T47D (cell line): ENCODE measurements at regions not wholly inside any gene's neighbourhood (a gene's known extent, or its start where the extent isn't known, plus 50 kb on each side); places are given as distances from the start of the nearest gene placed in this dataset.

Experiments used
- DNase-seq, 2 experiments: peaks; one replicate each; pipeline versions ENCODE4 v3.0.0 to v3.0.0-alpha.2; 2011 to 2012; ENCODE audit warnings: low read depth in 1 of 2, low spot score in 1 of 2
- JUND ChIP-seq: IDR thresholded peaks from 2 replicates; pipeline ENCODE4 v1.6.1; 2012; ENCODE audit warnings: low read depth
- in situ Hi-C: cut with HindIII; loops from 2 replicates; pipeline ENCODE4 v1.10.0; 2016; ENCODE audit warnings: low sequenced_read_pairs, low pct_unique_long_range_greater_than_20kb

DNA sequence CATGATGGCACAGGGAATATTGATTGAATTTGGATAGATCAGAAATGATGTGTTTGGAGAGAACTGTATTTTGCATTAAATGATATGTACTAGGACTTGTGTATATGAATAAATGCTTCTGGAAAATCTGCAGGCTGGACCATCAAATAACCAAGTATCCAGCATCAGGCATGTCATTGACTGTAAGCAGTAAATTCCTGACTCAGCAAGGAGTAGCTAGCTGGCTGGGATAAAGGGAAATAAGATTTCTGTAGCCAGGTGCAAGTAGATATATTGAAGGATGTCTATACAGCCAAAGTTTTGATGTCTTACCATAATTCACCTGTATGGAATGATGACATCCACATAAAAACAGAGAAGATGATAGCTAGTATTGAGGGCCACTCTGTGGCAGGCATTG lies 809.6 kb downstream of the CDH11 start:
- no peak for TF ChIP-seq JUND
- DNase-seq = no peak
- in situ Hi-C loops = no loop called here

DNA sequence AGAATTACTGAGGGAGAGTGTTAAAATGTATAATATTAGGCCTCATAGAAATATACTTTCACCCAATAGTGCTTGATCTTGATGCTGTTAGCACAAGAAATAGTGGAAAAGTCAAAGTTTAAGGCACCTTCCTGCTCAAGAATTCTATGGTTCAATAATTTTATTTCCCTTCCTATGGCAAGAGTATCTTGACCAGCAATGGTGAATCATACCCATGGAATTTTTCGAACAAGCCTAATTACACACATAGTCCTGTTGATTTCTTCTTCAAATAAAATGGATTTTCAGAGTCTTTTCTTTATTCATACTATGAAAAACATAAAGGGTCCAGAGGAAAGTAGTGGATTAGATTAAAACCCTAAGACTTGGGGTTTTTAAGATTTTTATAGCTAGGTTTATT lies 810.6 kb downstream of the CDH11 start:
- DNase-seq = no peak
- no peak for TF ChIP-seq JUND
- in situ Hi-C loops = no loop called here

DNA sequence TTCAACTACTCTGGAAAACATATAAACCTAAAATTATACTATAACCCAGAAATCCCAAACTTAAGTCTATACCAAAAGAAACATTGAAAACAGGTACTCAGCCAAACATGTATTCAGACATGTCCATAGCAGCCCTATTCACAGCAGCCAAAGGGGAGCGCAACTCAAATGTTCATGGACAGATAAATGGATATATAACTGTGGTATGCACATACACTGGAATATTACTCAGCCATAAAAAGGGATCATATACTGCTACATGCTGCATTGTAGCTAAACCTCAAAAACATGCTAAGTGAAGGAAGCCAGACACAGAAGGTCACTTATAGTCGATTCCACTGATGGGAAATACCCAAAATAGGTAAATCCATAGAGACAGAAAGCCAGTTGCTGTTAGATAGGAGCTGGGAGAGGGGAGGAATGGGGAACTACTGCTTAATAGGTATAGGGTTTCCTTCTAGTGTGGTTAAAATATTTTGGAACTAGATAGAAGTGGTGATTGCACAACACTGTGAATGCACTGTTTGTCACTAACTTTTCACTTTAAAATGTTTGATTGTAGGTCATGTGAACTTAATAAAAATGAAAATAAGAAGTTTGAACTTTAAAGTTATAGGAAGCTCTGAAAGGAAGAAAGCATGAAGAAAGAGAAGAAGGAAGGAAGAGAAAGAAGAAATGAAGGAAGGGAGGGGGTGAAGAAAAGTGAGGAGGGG lies 812.3 kb downstream of the CDH11 start:
- TF ChIP-seq JUND = no peak
- no peak for DNase-seq
- in situ Hi-C loops = no loop called here

DNA sequence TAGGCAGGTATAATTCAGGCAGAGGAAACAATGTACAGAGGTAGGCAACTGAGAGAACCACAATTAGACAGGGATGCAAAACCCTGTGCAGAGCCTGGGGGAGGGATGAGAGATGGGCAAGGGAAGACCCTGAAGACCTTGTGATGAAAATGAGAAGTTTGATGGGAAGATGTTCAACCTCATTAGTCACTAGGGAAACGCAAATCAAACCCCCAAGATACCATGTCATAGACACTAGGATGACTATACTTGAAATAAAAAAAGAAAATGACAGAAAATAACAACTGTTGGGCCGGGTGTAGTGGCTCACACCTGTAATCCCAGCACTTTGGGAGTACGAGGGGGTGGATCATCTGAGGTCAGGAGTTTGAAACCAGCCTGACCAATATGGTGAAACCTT lies 813.1 kb downstream of the CDH11 start:
- TF ChIP-seq JUND = no peak
- in situ Hi-C loops = no loop called here
- DNase-seq = no peak

DNA sequence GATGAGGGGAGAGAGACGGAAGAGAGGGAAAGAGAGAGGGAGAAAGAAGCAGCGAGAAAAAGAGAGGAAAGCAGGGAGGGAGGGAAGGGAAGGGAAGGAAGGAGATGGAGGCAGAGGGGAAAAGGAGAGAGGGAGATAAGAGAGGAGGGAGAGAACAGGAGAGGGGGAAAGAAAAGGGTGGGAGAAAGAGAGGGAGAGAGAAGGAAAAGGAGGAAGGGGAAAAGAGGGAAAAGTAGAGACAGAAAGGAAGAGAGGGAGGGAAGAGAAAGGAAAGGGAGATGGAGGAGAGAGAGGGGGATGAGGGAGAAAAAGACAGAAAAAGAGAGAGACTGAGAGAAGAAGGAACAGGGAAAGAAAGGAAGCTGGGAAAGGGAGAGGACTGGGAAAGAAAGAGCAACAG lies 814.4 kb downstream of the CDH11 start:
- in situ Hi-C loops = no loop called here
- TF ChIP-seq JUND = no peak
- no peak for DNase-seq

DNA sequence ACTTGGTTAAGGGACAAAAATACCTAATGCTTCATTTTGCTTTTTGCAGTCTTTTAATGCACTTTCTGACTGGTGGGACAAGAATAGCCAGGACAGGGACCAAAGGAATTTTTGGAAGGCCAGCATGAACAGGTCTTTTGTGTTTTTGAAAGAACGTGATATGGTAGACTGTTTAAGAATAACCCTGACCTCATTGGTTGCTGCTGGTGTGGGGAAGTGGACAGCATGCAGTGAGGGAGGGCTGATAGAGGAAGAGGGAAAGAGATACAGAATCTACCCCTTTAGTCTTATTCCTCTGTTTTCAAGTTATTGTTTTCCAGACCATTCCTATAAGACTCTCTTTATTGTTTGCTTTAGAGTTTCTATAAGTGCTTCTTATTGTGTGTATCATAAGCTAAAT lies 816.2 kb downstream of the CDH11 start:
- in situ Hi-C loops = no loop called here
- no peak for DNase-seq
- no peak for TF ChIP-seq JUND

DNA sequence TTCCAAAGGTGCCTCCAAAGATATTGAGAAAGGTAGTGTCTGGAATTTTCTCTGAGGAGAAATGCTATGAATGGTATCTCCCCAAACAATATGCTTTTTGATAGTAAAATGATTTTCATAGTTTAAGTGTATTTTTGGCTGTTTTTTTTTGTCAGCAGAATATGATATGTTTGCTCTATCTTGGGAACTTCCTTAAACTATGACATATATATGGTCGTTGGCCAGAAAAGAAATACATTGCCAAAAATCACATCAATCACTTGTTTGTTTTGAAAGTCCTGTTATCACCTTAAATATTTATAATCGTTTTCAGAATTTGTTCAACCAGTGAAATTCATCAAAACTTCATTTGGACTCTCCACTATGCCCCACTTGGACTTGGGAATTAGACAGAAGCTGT lies 816.9 kb downstream of the CDH11 start:
- DNase-seq = no peak
- in situ Hi-C loops = no loop called here
- no peak for TF ChIP-seq JUND

DNA sequence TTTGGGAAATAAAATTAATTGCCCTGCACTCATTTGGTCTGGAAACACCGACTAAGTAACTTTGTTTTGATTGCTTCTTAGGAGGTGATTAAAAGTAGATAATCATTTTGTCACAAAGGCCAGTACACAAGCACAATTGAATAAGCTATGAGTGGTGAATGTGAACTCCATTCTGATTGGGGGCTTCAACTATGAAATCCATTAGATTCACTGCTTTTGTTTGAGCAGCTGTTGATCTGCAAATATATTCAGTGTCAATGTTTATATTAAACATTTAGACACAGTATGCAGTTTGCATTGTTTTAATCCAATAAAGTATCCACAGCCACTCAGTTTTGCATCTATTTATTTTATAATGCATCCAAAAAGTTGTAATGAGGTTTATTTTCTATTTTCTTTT lies 817.5 kb downstream of the CDH11 start:
- in situ Hi-C loops = no loop called here
- DNase-seq = no peak
- TF ChIP-seq JUND = no peak

DNA sequence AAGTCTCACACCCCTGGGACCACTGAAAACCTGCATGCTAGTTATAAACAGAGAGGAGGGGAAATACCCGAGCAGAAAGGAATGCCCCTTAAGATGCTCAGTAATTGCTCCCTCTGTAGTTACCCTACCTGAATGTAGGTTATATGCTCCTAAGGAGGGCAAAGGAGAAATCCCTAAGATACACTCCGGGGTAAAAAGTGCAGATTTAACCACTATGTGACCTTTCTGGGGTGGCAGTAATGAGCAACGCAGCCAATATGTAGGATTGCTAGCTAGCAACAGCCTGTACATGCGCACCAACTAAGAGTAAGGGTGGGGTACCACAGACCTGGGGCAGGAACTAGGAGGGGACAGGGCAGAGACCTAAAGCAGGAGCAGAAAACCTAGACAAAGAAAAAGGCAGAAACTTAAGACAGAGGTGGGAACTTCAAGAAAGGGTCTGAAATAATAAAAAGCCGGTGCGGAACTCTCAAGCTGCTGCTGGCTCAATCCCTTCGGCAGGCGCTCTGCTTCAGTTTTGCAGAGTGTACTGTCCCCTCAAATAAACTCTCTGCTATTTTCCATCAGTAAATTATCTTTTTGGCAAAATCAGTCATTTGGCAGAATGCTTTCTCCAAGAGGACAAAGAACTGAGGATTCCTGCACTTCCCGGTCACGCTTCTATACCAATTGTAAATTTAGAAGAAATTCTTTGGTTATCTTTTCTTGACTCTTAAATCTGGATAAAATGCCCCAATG lies 823.8 kb downstream of the CDH11 start:
- no peak for TF ChIP-seq JUND
- in situ Hi-C loops = no loop called here
- DNase-seq = no peak

DNA sequence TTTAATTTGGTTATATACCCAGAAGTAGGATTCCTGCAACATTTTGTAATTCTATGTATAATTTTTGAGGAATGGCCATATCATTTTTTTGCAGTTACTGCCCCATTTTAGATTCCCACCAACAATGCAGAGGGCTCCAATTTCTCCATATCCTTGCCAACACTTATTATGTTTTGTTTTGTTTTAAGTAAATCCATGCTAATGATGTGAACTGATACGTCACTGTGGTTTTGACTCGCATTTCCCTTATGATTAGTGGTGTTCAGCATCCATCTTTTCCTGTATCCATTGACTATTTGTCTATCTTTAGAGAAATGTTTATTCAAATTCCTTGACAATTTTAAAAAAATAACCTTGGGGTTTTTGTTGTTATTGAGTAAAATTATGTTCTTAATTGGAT lies 826.4 kb downstream of the CDH11 start:
- DNase-seq = no peak
- in situ Hi-C loops = no loop called here

DNA sequence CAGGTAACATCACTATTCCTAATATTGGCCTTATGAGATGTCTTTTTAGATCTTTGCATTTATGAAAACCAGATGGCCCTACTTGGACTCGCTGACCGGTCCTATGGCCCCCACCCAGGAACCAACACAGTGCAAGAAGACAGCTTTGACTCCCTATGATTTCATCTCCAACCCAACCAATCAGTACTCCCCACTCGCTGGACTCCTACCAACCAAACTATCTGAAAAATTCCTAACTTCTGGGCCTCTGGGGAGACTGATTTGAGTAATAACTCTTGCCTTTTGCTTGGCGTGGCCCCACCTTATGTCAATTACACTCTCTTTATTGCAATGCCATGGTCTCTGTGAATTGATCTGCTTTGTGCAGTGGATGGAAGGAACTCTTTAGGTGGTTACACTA lies 828.9 kb downstream of the CDH11 start:
- in situ Hi-C loops = no loop called here
- DNase-seq = no peak
- no peak for TF ChIP-seq JUND

More for the DNA sequence above, 826.4 kb downstream of the CDH11 start:
- no peak for TF ChIP-seq JUND

DNA sequence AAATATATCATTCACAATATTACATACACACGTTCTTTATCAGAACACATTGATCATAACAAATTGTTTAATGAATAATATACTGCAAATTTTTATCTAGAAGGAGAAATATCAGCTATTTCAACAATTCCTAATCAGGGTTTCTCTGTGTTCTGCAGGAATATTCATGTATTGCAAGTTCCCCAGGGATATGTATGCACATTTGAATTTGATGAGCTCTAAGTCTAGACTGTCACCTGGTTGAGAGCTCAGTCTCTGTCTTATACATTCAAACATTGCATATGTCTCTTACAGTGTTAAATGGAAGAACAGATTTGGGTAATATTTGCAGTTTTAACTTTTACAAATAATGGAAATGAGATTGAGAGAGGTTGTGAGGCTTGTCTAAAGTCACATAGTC lies 829.7 kb downstream of the CDH11 start:
- DNase-seq = no peak
- in situ Hi-C loops = no loop called here
- TF ChIP-seq JUND = no peak

DNA sequence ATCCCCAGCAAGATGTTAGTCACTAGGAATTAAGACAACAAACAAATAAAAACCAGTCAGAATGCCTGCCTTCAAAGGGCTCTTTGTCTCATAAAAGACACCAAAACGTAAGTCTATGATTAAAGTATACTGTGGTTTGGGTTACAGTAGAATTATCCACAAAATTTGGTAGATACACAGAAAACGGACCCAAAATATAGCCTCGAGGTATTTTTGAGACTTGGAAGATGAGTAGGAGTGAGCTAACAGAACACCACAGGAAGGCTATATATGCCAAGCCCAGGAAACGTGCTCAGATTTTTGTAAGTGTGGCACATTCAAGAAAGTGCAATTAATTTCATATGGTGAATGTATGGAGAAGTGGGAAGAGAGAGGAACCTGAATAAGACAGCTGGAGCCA lies 831.4 kb downstream of the CDH11 start:
- no peak for TF ChIP-seq JUND
- DNase-seq = no peak
- in situ Hi-C loops = no loop called here
